T-helper 1 cell treated with Interleukin-12 subunit alpha and Interleukin-12 subunit beta and Interleukin-4 antibody, amounts not matched to agents 30 μg/mL and 1 μg/mL, for 36 hours (primary cell): ENCODE measurements at regions not wholly inside any gene's neighbourhood (a gene's known extent, or its start where the extent isn't known, plus 50 kb on each side); places are given as distances from the start of the nearest gene placed in this dataset.

Experiments
- H3K27ac Mint-ChIP-seq: one replicate; pipeline ENCODE4 v1.8.0; 2021; ENCODE audit warnings: mild to moderate bottlenecking, mixed read lengths
- H3K27me3 Mint-ChIP-seq: one replicate; pipeline ENCODE4 v1.8.0; 2021; ENCODE audit warnings: low read depth, mixed read lengths
- H3K36me3 Mint-ChIP-seq: one replicate; pipeline ENCODE4 v1.8.0; 2021; ENCODE audit warnings: low read depth, mixed read lengths
- H3K4me1 Mint-ChIP-seq: one replicate; pipeline ENCODE4 v1.8.0; 2021; ENCODE audit warnings: low read depth, mixed read lengths
- H3K4me3 Mint-ChIP-seq: one replicate; pipeline ENCODE4 v1.8.0; 2021; ENCODE audit warnings: mild to moderate bottlenecking, moderate library complexity, mixed read lengths
- H3K9me3 Mint-ChIP-seq: one replicate; pipeline ENCODE4 v1.8.0; 2021; ENCODE audit warnings: mixed read lengths

DNA sequence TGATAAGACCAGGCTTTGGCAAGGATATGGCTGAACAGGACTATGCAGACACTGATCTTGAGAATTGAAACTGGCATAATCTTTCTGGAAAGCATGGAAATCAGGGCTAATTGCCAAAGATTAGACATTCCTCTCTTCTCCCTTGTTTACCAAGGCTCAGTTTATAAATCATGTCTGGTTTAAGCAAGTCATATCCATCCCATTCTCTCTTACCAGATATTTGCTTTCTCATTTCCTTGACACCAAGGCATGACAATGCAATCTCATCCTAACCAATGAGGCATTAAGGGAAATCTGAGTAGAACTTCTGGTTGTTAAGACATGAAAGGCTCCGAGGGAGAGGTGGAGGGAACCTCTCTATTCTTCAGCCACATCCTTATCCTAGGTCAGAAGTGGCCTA, 110.3 kb upstream of the CEP85L start:
- Mint-ChIP-seq H3K36me3 (no peaks in the 10 kb centered on the region), H3K4me1 (peaks cover 3% of the 10 kb centered on the region), H3K27me3 (no peaks in the 10 kb centered on the region), H3K4me3 (no peak overlapping the region), H3K9me3 (no peaks in the 10 kb centered on the region), H3K27ac (no peak overlapping the region)

DNA sequence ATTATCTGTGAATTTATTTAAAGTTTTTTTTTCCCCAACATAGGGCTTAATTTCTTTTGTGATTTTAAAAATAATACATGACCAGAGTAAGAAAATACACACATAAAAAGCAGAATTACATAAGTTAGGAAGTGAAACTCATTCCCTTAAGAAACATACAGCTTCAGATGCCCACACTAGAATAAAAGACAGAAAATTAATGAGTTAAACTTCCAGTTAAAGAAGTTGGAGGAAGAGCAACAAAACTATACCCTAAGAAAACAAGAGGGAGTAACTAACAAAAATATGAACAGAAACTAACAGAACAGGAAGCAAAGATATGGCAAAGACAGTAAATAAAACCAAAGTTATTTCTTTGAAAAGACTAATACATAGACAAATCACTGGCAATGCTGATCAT, 107.6 kb upstream of the CEP85L start:
- Mint-ChIP-seq H3K36me3 (no peaks in the 10 kb centered on the region), H3K27ac (no peak overlapping the region), H3K9me3 (no peaks in the 10 kb centered on the region), H3K27me3 (no peaks in the 10 kb centered on the region), H3K4me3 (no peak overlapping the region), H3K4me1 (peaks cover 6% of the 10 kb centered on the region)

DNA sequence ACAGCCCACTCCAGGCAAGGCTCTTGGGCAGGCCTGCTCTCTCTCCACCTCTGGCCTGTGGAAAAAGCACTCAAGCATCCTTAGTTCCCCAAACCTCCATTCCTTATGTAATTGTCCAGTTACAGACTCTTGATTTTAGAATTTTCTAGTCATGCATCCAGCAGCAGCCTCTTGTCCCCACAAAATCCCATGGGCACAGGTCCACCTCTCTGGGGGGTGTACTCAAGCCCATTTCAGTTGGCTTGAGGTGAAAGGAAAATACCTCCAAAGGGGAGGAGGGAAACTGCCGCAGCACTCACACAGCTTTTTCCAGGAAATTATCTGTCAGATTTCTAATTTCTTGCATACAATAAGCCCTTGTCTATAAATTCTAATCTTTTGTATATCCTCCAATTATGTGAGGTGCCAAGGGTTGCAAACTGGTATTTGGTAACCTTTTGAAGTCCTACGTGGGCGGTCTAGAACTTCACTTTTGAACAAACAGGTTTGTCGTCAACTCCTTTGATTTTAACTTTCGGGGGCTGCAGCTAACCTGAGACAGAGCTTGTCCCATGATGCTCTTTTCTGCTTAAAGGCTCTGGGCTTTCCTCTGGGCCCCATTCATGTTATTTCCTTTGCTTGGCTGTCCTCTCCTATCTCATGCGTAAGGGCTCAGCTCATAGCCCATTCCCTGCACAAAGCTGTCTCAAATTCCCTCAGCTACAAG, 104.7 kb upstream of the CEP85L start:
- Mint-ChIP-seq H3K4me1 (peaks cover 6% of the 10 kb centered on the region), H3K36me3 (no peaks in the 10 kb centered on the region), H3K27me3 (no peaks in the 10 kb centered on the region), H3K9me3 (no peaks in the 10 kb centered on the region), H3K4me3 (no peak overlapping the region), H3K27ac (no peak overlapping the region)

DNA sequence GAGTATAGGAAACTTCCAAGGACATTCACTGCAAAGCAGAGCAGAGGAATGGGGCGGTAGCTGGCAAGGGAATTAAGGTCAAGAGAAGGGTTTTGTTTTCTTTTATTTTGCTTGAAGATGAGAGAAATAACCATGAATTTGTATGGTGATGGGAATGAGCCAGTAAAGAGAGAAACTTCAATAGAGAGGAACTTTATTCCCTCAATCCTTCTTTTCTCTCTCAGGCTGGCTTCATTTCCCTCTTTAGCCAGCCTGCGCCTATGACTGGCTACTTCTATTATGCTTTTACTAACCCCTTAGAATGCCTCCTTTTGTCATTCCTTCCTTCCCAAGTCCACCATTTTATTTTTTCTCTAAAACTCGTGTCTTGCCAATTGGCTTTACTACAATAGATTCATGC, 101.4 kb upstream of the CEP85L start:
- no peaks in the 10 kb centered on the region for H3K9me3 Mint-ChIP-seq
- H3K4me3 Mint-ChIP-seq: no peak overlapping the region
- no peaks in the 10 kb centered on the region for H3K27me3 Mint-ChIP-seq
- peaks cover 9% of the 10 kb centered on the region for H3K4me1 Mint-ChIP-seq
- no peaks in the 10 kb centered on the region for H3K36me3 Mint-ChIP-seq
- H3K27ac Mint-ChIP-seq: no peak overlapping the region

GRCh38 chr6:118751072-118751471, 99.7 kb upstream of the CEP85L start:
- no peaks in the 10 kb centered on the region for H3K9me3 Mint-ChIP-seq
- no peak overlapping the region for H3K4me3 Mint-ChIP-seq
- H3K27ac Mint-ChIP-seq: no peak overlapping the region
- no peaks in the 10 kb centered on the region for H3K36me3 Mint-ChIP-seq
- no peaks in the 10 kb centered on the region for H3K27me3 Mint-ChIP-seq
- H3K4me1 Mint-ChIP-seq: peaks cover 15% of the 10 kb centered on the region

- H3K27ac Mint-ChIP-seq: no peak overlapping the region
- no peaks in the 10 kb centered on the region for H3K27me3 Mint-ChIP-seq
- no peak overlapping the region for H3K4me3 Mint-ChIP-seq
- no peaks in the 10 kb centered on the region for H3K9me3 Mint-ChIP-seq
- H3K36me3 Mint-ChIP-seq: no peaks in the 10 kb centered on the region
- peaks cover 16% of the 10 kb centered on the region for H3K4me1 Mint-ChIP-seq
Measured at GRCh38 chr6:118750143-118750542, 98.8 kb upstream of the CEP85L start.

- H3K27me3 Mint-ChIP-seq: no peaks in the 10 kb centered on the region
- H3K4me1 Mint-ChIP-seq: peaks cover 16% of the 10 kb centered on the region
- no peak overlapping the region for H3K27ac Mint-ChIP-seq
- no peaks in the 10 kb centered on the region for H3K36me3 Mint-ChIP-seq
- H3K9me3 Mint-ChIP-seq: no peaks in the 10 kb centered on the region
- no peak overlapping the region for H3K4me3 Mint-ChIP-seq
Measured at GRCh38 chr6:118748311-118749062, 97.1 kb upstream of the CEP85L start.

DNA sequence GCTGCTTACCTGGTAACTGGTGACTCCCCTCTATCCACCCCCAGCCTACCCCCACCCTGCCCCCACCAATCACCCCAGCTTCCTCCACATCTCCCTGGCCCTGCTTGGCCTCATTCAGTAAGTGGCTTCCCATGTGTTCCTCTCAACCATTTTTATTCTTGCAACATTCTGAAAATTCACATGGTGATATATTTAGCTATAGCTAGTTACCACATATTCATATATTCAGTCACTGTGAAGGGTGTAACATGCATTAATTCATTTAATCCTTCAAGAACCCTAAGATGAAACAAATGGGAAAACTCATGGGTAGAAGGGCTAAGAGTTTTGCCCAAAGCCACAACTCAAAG, 95.4 kb upstream of the CEP85L start:
- Mint-ChIP-seq H3K27ac (no peak overlapping the region), H3K4me3 (no peak overlapping the region), H3K36me3 (no peaks in the 10 kb centered on the region), H3K4me1 (peaks cover 16% of the 10 kb centered on the region), H3K27me3 (no peaks in the 10 kb centered on the region), H3K9me3 (no peaks in the 10 kb centered on the region)

- Mint-ChIP-seq H3K27ac (no peak overlapping the region), H3K36me3 (no peaks in the 10 kb centered on the region), H3K27me3 (no peaks in the 10 kb centered on the region), H3K9me3 (no peaks in the 10 kb centered on the region), H3K4me1 (peaks cover 16% of the 10 kb centered on the region), H3K4me3 (no peak overlapping the region)
Measured at GRCh38 chr6:118746145-118746824, 94.9 kb upstream of the CEP85L start.

GRCh38 chr6:118745156-118745555, 93.8 kb upstream of the CEP85L start:
- H3K36me3 Mint-ChIP-seq: no peaks in the 10 kb centered on the region
- no peak overlapping the region for H3K27ac Mint-ChIP-seq
- H3K27me3 Mint-ChIP-seq: no peaks in the 10 kb centered on the region
- H3K4me3 Mint-ChIP-seq: no peak overlapping the region
- H3K4me1 Mint-ChIP-seq: peaks cover 16% of the 10 kb centered on the region
- no peaks in the 10 kb centered on the region for H3K9me3 Mint-ChIP-seq

- H3K4me1 Mint-ChIP-seq: peaks cover 17% of the 10 kb centered on the region
Measured at GRCh38 chr6:118744261-118744941, 93.0 kb upstream of the CEP85L start.

DNA sequence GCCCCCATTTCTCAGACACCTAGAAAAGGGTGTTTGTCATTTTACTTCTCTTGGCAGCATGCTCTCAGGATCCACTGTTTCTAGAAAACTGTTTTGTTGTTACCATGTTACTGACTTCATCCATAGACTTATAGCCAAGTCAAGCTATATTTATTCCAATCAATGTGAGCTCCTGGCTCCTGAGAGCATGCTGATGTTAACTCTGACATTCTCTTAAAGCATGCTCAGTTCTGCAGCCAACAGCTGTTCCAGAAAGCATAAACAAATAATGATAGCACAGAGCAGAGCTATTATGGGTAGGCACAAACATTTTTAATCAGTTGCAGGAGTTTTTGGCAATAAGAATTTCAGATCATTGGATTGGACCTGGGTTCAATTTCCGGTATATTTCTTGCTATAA, 92.4 kb upstream of the CEP85L start:
- H3K4me3 Mint-ChIP-seq: no peak overlapping the region
- no peaks in the 10 kb centered on the region for H3K36me3 Mint-ChIP-seq
- no peaks in the 10 kb centered on the region for H3K9me3 Mint-ChIP-seq
- H3K27ac Mint-ChIP-seq: no peak overlapping the region
- no peaks in the 10 kb centered on the region for H3K27me3 Mint-ChIP-seq
- peaks cover 18% of the 10 kb centered on the region for H3K4me1 Mint-ChIP-seq

More at GRCh38 chr6:118744261-118744941, 93.0 kb upstream of the CEP85L start:
- H3K27ac Mint-ChIP-seq: no peak overlapping the region
- H3K36me3 Mint-ChIP-seq: no peaks in the 10 kb centered on the region
- no peaks in the 10 kb centered on the region for H3K27me3 Mint-ChIP-seq
- no peaks in the 10 kb centered on the region for H3K9me3 Mint-ChIP-seq
- no peak overlapping the region for H3K4me3 Mint-ChIP-seq

DNA sequence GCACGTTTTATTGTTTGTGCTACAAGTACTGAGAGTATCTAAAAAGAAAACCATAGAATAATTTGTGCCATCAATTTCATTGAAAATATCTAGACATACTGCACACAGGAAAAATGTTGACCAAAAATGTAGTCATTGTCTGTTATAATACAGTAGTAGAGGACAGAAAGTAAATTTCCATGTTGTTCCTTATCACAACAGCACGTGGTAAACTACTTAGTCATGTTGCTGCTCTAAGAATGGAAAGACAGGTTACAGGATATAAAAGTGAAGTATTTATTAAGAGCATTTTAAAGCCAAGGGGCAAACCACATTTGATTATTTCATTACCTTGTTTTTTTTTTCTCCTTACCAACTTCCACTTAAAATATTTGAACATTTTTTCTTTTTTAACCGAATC, 89.0 kb upstream of the CEP85L start:
- Mint-ChIP-seq H3K27ac (no peak overlapping the region), H3K4me3 (no peak overlapping the region), H3K4me1 (peaks cover 6% of the 10 kb centered on the region), H3K9me3 (no peaks in the 10 kb centered on the region), H3K36me3 (no peaks in the 10 kb centered on the region), H3K27me3 (peaks cover 3% of the 10 kb centered on the region)

GRCh38 chr6:118739696-118740353, 88.4 kb upstream of the CEP85L start:
- H3K27me3 Mint-ChIP-seq: peaks cover 3% of the 10 kb centered on the region
- no peaks in the 10 kb centered on the region for H3K36me3 Mint-ChIP-seq
- H3K9me3 Mint-ChIP-seq: no peaks in the 10 kb centered on the region

More at GRCh38 chr6:118739696-118740353, 88.4 kb upstream of the CEP85L start:
- H3K27ac Mint-ChIP-seq: no peak overlapping the region
- H3K4me1 Mint-ChIP-seq: peaks cover 6% of the 10 kb centered on the region
- no peak overlapping the region for H3K4me3 Mint-ChIP-seq
